NOMO-1 treated with dmso at 0.1 percent for 144 hours (cell line): ENCODE measurements at regions not wholly inside any gene's neighbourhood (a gene's known extent, or its start where the extent isn't known, plus 50 kb on each side); places are given as distances from the start of the nearest gene placed in this dataset.
"Not testable (repeated sequence)": the region's sequence is repeated elsewhere in the genome, so short reads cannot be mapped to it uniquely, and the experiment has no call there.

Source experiments
- DNase-seq: peaks from one replicate; lab custom pipeline; 2025; ENCODE audit not compliant: unreplicated experiment; lab: John Stamatoyannopoulos, UW

DNA sequence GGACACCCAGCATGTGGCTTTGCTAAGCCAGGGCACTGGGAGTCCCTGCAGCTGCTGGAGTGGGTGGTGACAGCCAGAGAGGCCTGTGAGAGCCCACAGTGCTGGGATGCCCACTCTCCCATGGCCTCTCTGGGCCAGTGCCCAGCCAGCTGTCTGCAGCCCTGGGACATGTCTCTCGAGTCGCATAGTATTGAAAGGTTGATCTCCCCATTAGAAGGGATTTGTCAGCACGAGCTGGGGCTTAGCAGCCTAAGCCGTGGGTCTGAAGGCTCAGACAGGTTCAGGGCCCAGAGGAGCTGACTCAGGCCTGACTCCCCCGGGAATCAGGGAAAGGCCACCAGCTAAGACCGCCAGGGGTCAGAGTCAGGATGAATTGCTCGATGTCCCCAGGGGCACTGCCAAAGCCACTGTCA lies 53.5 kb downstream of the FOXD2 start:
- no peak for DNase-seq

DNA sequence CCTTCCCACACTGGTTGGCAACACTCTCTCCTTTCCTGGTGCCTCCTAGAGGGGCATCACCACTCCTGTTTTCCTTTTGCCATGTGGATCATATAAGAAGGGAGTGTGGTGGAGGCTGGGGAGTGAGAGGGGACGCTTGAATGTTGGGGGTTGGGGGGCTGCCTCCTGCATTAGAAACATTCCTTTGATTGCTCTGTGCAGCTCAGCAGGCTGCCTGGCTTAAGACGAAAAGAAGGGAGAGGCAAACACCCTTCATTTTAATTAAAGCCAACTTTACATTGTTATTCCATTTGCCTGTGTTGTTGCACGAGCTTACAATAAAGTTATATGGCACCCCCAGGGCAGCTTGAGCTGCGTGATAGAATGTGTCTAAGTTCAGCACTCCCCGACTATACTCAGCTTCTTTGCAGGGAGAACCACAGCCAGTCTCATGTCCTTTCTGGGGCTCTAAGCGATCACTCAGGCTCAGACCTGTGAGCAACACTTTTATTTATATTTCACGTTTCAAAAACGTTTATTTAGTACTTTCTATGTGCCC lies 57.4 kb downstream of the FOXD2 start:
- no peak for DNase-seq

DNA sequence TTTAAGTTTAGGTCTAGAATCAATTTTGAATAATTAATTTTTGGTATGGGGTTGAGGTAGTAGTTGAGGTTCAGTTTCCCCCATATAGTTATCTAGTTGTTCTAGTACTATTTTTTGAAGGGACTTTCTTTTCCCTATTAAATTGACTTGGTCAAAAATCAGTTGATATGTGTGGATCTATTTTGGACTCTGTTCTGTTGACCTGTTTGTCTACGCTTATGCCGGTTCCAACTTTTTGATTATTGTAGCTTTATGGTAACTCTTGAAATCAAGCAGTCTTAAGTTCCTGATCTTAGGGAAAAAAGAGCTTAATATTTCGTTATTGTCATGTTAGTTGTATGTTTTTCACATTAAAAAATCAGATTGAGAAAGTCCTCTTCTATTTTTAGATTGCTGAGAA lies 60.7 kb downstream of the FOXD2 start:
- DNase-seq: no peak

DNA sequence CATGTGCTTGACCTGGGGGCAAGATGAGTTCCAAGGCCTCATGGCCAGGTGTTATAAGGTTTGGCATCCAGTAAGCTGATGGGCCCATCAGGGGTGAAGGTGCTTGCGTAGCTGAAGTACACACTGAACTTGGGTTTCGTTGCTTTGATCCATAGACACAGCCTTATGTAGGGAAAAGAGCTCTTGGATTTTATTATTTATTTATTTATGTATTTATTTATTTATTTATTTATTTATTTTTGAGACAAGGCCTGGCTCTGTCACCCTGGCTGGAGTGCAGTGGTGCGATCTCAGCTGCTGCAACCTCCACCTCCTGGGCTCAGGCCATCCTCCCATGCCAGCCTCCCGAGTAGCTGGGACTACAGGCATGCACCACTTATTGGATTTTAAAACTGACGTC lies 63.2 kb downstream of the FOXD2 start:
- no peak for DNase-seq

DNA sequence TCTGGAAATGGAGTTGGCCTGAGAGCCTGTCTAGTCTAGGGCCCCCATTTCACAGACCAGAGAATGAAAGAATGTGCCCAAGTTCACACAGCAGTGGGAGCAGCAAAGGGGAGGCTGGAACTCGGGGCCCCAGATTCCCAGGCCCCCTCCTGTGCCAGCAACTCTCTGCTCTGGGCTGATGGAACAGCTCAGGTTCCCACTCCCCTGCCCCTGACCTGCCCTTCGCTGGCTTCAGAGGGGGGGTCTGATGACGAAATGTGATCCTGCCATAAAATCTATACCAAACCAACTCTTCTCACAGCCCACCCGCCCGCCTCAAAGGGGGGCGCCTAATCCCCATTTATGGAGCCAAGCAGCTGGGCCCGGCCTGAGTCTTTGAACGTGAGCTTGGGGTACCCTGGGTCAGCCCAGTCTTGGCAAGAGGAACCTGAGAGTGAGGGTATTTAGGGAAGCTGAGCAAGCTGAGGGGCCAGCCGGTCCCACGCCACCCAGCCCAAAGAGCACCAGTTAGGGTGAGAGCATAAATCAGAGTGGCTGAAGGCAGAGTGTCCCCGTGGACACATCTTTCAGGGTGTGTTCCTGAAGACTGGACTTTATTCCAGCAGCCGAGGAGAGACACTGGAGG lies 65.0 kb downstream of the FOXD2 start:
- DNase-seq: no peak

DNA sequence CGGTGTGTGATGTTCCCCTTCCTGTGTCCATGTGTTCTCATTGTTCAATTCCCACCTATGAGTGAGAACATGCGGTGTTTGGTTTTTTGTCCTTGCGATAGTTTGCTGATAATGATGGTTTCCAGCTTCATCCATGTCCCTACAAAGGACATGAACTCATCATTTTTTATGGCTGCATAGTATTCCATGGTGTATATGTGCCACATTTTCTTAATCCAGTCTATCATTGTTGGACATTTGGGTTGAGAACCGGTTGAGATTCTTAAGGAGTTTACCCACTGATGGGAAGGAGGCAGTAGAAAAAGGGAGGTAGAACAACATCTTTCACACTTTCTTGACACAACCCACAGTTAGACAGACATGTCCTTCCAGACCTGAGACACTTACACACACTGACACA lies 67.0 kb downstream of the FOXD2 start:
- DNase-seq: not testable (repeated sequence)

DNA sequence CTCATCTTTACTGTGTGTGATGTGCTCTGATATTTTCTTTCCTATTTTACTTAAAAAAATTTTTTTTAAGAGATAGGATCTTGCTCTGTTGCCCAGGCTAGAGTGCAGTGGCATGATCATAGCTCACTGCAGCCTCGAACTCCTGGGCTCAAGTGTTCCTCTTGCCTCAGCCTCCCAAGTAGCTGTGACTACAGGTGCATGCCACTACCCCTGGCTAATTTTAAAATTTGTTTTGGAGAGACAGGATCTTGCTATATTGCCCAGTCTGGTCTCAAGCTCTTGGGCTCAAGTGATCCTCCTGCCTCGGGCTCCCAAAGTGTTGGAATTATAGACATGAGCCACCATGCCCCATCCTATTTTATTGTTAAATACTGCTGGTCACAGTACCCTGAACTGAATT lies 67.4 kb downstream of the FOXD2 start:
- no peak for DNase-seq

DNA sequence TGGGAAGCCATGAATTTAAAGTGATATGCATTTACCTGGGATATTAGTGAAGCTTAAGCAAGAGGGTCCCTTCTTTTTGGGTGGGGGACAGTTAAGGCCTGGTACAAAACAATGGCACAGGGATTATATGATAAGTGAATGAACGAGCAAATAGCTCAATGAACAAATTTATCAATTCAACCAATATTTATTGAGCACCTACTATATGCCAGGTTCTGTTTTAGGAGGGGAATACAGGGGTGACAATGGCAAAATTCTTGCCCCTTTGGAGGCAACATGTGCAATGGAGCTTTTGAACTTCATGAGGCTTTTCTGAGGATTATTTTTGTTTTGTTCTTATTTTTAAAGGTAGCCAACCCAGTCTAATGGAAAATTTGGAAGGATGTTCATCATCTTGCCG lies 68.2 kb downstream of the FOXD2 start:
- no peak for DNase-seq

DNA sequence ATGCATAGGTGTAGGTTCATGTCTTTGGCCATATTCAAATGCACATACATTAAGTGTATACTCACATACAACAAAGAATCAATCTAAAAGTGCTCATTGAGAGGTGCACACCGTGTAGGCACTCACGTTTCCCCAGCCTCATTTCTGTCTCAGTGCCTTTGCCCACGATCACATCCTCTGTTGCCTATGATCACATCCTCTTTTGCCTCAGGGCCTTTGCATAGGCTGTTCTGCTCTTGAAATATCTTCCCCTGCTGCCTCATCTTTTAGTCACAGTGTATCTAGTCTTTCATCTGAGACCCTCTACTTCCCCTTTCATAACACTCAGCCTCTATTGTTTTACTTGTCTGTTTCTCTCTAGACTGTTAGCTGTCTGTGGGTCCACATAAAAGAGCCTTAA lies 69.3 kb downstream of the FOXD2 start:
- DNase-seq: no peak

DNA sequence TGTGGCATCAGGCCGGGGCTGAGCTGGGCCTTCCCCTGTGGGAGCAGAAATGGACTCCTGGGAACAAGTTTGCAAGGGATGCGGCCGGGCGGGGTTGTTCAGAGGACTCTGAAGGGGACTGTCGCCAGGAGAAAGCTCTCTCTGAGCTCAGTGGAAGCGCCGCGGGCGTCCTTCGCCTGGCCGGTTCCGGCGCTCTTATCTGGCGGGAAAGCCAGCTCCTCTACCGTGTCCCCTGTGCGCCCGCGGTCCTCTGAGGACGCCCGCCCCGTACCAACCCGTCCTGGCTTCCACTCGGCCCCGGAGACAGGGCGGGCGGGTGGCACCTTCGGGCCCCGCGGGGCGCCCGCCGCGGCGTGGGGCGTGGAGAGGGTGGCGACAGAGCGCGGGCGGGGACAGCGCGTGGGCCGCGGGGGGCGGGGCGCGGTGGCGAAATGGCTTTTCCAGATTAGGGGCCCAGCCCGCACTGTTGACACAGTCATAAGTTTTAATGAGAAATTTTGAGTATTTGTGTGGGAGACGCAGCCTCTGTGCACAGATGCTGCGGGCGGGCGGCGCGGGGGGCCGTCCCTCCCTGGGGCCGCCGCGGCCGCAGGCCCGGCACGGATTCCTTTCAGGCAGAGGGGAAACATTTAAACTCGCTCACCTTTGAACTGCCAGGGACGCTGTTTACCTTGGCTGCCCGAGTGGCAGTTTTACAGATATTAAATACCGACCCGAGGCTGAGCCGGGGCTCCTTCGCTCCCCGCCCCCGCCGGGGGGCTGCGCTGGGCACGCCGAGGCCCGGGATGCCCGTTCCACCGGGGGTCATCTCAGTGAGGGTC lies 70.2 kb downstream of the FOXD2 start:
- no peak for DNase-seq

DNA sequence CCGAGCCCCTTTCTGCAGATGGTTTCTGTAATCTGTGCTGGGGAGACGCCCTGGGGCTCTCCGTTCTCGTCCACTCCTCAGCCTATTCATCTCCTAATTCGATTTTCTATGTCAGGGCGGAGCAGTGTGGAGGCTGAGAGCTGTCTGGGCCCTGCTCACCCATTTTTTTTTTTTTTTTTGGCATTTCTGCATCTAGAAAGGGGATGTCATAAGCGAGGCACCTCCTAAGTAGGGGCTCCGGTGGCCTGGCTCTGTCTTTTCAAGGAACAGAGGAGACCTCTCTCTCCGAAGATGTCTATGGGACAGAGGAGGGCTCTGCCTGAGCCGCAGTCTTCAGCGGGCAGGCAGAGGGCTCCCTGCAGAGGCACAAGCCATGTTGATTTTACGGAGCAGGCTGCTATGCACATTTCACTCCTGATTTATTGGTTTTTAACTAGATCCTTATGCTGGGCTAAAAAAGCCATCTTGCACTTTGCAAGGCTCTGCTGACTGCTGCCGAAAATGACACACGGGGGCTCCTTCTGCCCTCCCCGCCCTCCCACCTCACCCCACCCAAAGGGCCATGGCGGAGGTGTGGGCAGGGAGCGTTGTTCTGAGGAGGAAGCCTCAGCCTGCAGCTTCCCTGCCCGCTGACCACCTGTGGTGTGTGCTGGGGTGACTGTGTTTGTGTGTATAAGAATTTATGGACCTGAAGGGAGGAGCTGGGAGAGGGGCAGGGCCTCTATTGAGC lies 71.0 kb downstream of the FOXD2 start:
- DNase-seq: no peak

DNA sequence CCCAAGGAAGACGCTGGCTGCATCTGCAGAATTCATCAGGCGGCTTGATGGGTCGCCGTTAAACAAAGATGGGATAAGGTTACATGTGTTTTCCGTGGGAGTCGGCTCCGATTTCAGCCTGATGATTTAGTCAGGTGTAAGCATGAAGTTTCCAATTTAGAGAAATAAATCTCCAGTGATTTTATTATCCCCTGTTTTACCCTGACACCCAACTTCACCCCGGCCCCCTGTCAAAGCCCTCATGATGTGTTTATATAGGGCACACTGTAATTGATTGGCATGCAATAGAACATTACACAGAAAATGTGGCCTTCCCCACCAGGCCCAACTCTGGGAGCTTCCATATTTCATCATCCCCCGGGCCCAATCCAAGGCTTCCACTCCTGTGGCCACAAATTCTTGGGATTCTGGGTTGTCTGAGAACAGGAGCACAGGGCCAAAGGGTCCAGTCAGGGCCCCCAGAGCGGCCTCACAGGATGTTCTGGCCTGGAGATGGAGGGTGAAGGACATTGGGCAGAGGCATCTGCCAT lies 72.5 kb downstream of the FOXD2 start:
- DNase-seq: no peak

DNA sequence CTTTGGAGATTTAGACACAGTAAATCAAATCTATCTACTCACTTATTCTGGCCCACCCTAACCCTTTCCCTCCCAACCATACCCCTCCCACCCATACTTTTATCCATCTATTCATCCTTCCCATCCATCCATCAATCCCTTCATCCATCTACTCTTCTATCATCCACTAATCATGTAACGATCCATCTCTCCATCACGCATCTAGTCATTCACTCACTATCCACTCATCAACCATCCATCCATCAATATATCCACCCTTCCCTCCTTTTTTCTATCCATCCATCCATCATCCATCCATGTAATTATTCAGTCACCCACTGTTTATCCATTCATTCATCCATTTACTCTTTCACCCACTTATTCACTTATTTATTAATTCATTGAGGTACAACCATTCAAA lies 74.0 kb downstream of the FOXD2 start:
- DNase-seq: no peak

DNA sequence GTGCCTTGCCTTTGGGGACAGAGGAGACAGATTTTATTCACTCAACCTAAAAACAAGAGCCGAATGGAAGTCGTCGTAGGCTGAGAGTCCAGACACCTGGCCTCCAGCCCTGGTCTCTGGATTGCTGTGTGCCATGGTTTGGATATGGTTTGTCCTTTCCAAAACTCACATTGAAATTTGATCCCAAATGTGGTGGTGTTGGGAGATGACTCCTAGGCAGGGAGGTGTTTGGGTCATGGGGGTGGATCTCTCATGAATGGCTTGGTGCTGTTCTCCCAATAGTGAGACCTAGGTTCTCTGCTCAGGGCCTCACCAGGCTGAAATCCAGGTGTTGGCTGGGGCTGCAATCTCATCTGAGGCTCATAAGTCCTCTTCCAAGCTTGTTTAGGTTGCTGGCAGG lies 75.5 kb downstream of the FOXD2 start:
- no peak for DNase-seq

DNA sequence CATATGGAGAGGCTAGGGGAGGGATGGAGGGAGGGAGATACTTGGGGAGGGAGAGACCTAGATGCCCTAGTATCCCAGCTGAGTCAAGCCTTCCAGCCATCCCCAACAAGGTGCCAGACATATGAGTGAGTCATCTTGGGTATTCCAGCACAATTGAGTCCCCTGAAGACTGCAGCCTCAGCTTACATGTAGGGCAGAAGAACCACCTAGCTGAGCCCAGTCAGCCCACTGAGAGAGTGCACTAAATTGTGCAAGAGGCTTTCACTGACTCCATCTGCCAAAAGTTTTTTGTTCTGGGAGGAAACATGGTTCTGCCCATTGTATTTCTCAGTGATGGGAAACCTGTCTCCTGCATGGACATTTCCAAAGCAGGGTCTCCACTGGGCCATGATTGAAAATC lies 76.4 kb downstream of the FOXD2 start:
- no peak for DNase-seq

DNA sequence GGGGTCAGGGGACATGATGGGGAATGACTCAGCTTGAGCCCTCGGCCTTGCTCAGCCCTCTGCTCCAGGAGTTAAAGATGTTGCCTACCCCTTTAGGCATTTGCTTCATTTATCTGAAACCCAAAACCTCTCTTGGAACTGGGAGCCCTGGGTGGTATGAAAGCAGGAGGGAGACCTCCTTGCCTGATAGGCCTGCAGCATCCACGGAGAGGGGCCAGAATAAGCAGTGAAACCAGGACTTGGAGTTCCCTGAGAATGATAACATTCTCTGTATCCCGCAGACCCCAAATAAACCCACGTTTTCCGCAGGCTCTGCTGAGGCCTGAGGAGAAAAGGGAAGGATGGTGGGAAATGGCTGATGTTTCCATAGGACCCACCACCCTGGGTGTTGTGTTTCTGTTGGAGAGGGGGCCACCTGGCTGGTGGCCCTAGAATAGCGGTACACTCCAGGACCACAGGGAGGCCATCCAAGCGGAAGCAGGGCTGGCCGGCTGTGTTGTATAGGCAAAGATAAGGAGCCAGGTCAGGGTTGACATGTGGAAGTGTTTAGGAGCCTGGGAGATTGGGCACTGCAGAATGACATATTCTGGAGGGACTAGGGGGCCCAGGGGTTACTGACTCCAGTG lies 77.4 kb downstream of the FOXD2 start:
- DNase-seq: no peak

DNA sequence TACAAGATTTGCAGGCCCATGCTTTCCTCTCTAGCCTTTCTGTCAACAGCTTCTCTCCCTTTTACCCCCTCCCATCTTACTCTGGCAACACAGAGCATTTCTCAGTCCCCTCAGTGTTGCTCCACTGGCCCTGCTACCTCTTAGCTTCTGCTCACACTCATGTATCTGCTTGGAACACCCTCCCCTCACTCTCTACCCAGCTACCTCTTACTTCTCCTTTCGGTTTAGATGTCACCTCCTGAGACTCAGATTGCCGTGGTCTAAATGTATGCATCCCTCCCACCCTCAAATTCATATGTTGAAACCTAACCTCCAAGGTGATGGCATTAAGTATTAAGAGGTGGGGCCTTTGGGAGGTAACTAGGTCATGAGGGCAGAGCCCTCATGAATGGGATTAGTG lies 80.1 kb downstream of the FOXD2 start:
- DNase-seq: no peak

DNA sequence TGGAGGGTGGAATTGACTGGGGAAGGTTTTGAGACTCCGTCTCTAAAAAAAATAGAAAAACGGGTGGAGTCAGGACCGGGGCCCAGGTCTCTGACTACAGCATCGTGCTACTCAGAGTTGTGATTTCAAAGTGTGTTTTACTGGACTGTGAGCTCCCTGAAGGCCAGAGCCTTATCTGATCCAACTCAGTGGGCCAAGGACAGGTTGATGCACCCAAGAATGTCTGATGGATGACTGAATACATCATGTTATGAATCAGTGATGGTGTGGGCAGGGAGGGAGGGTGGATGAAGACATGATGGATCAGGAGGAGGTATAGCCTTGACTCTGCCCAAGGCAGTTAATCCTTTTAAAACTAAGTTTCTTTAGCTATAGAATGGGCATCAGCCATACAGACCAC lies 81.6 kb downstream of the FOXD2 start:
- no peak for DNase-seq

DNA sequence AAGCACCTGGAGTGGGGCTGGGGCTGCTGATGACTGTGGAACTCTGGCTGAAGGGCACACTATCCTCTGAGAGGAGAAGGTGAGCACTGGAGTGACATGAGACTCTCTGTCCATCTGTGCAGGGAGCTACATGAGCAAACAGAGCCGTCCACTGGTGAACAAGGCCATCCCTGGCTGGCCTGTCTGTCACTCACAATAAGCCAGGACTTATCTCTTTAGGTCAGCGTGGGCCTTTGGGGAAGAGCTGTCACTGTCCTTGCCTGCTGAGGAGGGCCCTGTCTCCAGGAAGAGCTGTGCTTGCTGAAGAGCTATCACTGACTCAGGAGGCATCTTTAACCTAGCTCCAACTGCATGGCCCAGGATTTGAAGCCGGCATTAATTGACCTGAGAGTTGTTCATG lies 82.1 kb downstream of the FOXD2 start:
- no peak for DNase-seq

DNA sequence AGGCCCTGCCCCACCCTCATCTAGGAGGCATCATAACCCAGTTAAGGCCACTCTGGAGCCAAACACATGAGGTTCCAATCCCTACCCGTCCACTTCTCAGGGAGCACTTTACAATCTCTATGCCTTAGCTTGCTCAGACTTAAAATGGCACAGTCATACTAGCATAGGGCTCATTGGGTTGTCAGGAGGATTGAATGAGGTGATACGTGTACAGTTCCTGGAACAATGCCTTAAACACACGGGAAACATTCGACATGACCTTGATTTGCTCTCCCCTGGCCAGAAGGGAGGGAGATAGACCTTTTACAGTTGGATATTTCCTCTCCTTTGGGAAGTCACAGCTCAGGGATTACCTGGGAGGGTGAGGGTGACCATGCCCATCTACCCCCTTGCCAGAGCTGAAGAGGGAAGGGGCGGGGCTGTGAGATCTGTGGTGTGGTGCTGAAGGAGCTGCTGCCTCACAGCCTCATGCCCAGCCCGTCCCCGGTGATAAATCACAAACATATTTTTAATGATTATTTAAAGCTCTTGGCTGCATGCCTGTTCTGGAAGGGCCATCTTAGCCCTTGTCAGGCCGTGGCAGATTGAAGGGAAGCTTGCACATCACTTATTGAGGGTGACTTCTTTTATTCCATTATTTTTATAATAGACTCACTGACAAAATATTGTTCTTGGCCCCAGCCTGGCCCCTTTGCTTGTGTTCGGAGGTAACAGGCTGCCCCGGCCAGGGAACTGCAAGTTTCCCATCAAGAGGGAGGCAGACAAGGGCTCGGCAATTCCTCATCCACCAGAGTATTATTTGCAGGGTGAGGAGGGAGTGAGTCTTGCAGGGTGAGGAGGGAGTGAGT lies 83.4 kb downstream of the FOXD2 start:
- no peak for DNase-seq
